ENCODE measurements at regions not wholly inside any gene's neighbourhood (a gene's known extent, or its start where the extent isn't known, plus 50 kb on each side); places are given as distances from the start of the nearest gene placed in this dataset.

- TF ChIP-seq EZH2phosphoT487 (IDR thresholded peaks at IDR 0.05; ENCODE audit: borderline replicate concordance, low read length): no peak
- TF ChIP-seq, protein P1, sequence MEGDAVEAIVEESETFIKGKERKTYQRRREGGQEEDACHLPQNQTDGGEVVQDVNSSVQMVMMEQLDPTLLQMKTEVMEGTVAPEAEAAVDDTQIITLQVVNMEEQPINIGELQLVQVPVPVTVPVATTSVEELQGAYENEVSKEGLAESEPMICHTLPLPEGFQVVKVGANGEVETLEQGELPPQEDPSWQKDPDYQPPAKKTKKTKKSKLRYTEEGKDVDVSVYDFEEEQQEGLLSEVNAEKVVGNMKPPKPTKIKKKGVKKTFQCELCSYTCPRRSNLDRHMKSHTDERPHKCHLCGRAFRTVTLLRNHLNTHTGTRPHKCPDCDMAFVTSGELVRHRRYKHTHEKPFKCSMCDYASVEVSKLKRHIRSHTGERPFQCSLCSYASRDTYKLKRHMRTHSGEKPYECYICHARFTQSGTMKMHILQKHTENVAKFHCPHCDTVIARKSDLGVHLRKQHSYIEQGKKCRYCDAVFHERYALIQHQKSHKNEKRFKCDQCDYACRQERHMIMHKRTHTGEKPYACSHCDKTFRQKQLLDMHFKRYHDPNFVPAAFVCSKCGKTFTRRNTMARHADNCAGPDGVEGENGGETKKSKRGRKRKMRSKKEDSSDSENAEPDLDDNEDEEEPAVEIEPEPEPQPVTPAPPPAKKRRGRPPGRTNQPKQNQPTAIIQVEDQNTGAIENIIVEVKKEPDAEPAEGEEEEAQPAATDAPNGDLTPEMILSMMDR (IDR thresholded peaks at IDR 0.05; ENCODE audit: low read depth, low read length, poor library complexity, severe bottlenecking): no peak
Observed at GRCh38 chr6:82097676-82098075, 149.9 kb downstream of the IBTK start.

Measured in DOHH2 (cell line).